Heart left ventricle (tissue), 13 donors: ENCODE measurements at regions not wholly inside any gene's neighbourhood (a gene's known extent, or its start where the extent isn't known, plus 50 kb on each side); places are given as distances from the start of the nearest gene placed in this dataset.

Experiments used
- CTCF ChIP-seq, 12 donors: fragments of 200-600 bp; sonication (generic) in 4 of 12; IDR thresholded peaks; one replicate each; pipeline versions ENCODE4 v1.5.0 to v1.8.0; 2018 to 2022; ENCODE audit warnings: antibody characterized with exemption in 12 of 12, mild to moderate bottlenecking in 5 of 12
- POLR2A ChIP-seq, 2 donors: fragments of 450-650 bp; IDR thresholded peaks; one replicate each; pipeline ENCODE4 v1.6.1; 2017; ENCODE audit warnings: antibody characterized with exemption in 2 of 2, mild to moderate bottlenecking in 2 of 2, moderate library complexity in 2 of 2
- donor health status: ischemic (EF 13 %, LVEDD 7.1; RV severe dilation, severe dysfunction).
- donor health status: DM: no; HTN: yes; CAD: no.
- donor health status: DM: no; HTN: no; CAD: no.
- donor health status: ischemic (EF 25% LVEDD 6.9; RV normal size, moderate dysfunction).
- donor health status: ischemic (EF 25% LVEDD 5.7; RV mildly dilated, moderate dysfunction).
- donor health status: ischemic (EF 35%, LVEDD 5.7; RV mildly dilated, moderate dysfunction).
- donor health status: nonischemic (EF 11% LVEDD 7.7; RV severe dilation, severe dysfunction).
- donor health status: DM: yes; HTN: yes; CAD: no.
- donor health status: PGD.
- donor health status: ischemic (EF 29% LVEDD 5.4; RV normal size, mild dysfunction).
- donor health status: nonischemic (EF 23%, LVEDD 6.1; RV moderate dilation, normal function).

- TF ChIP-seq CTCF (IDR thresholded peaks at IDR 0.05) = no peak
- TF ChIP-seq POLR2A (IDR thresholded peaks at IDR 0.05) = no peak
These were observed 562.0 kb upstream of the AADAT start for GRCh38 chr4:170651786-170652185.
